ENCODE measurements at regions not wholly inside any gene's neighbourhood (a gene's known extent, or its start where the extent isn't known, plus 50 kb on each side); places are given as distances from the start of the nearest gene placed in this dataset.

DNA sequence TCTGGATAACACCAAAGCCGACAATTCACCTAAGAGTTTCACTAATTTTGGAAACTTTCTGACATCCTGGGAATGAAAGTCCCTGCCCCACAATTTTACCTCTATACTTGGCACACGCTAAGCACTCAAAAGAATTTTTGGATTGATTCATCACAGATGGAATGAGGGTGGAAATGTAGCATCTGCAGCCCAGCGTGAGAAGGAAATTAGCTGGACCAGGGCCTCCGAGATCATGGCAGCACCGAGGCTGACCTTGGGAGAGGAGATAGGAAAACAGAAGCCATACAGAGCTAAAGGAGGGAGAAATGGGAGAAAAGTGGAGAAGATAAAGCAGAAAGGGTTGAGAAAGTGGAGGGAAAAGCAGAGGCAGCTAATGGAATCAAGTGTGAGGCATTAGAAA lies 606.6 kb upstream of the DPP6 start:
- no peak for TF ChIP-seq ZNF274 (IDR thresholded peaks at IDR 0.05; ENCODE audit: low read depth, low read length)
- TF ChIP-seq YY1 (IDR thresholded peaks at IDR 0.05; ENCODE audit: insufficient read depth, insufficient read length): no peak
- no peak for TF ChIP-seq SUZ12 (IDR thresholded peaks at IDR 0.05; ENCODE audit: extremely low read depth, insufficient read depth, insufficient read length)
- Histone ChIP-seq H3K9ac (ENCODE audit: insufficient read length, low read depth) (no peak overlapping the region), H3K4me1 (ENCODE audit: insufficient read depth, insufficient read length) (no peaks in the 10 kb centered on the region), H3K9me3 (ENCODE audit: insufficient read depth, low read length) (no peaks in the 10 kb centered on the region), H3K36me3 (ENCODE audit: insufficient read depth, insufficient read length, low read length) (no peaks in the 10 kb centered on the region), H3K4me3 (ENCODE audit: insufficient read length, low read depth) (no peak overlapping the region), H3K27me3 (ENCODE audit: insufficient read depth, insufficient read length) (no peaks in the 10 kb centered on the region)
- DNase-seq (ENCODE audit: low read depth, low spot score): no peak

GRCh38 chr7:153446490-153446889 lies 605.7 kb upstream of the DPP6 start:
- no peaks in the 10 kb centered on the region for H3K36me3 ChIP-seq (ENCODE audit: insufficient read depth, insufficient read length, low read length)
- DNase-seq (ENCODE audit: low read depth, low spot score): no peak
- TF ChIP-seq YY1 (IDR thresholded peaks at IDR 0.05; ENCODE audit: insufficient read depth, insufficient read length) (no peak), ZNF274 (IDR thresholded peaks at IDR 0.05; ENCODE audit: low read depth, low read length) (no peak), SUZ12 (IDR thresholded peaks at IDR 0.05; ENCODE audit: extremely low read depth, insufficient read depth, insufficient read length) (no peak)

GRCh38 chr7:153447011-153447410 lies 605.2 kb upstream of the DPP6 start:
- H3K4me1 ChIP-seq (ENCODE audit: insufficient read depth, insufficient read length): no peaks in the 10 kb centered on the region

More at GRCh38 chr7:153446490-153446889, 605.7 kb upstream of the DPP6 start:
- Histone ChIP-seq H3K4me1 (ENCODE audit: insufficient read depth, insufficient read length) (no peaks in the 10 kb centered on the region), H3K9ac (ENCODE audit: insufficient read length, low read depth) (no peak overlapping the region), H3K27me3 (ENCODE audit: insufficient read depth, insufficient read length) (no peaks in the 10 kb centered on the region), H3K9me3 (ENCODE audit: insufficient read depth, low read length) (no peaks in the 10 kb centered on the region), H3K4me3 (ENCODE audit: insufficient read length, low read depth) (no peak overlapping the region)

DNA sequence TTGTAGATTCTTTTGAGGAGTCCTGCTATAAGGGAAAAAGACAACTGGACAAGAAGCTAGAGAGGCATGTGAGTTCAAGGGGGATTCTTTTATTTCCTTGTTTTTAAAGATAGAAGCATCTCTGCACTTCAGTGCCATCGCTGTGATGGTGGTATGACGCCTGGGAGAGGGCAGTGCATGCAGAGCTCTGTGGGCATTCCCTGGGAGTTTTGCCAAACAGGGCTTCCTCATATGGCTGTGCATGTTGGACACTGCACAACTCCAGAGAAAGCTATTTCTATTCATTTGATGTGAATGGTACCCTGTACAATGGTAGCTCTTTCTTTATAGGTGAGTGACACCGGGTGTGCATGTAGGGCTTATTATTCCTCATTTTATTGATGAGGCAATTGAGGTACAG lies 599.5 kb upstream of the DPP6 start:
- no peaks in the 10 kb centered on the region for H3K27me3 ChIP-seq (ENCODE audit: insufficient read depth, insufficient read length)
- TF ChIP-seq YY1 (IDR thresholded peaks at IDR 0.05; ENCODE audit: insufficient read depth, insufficient read length) (no peak), ZNF274 (IDR thresholded peaks at IDR 0.05; ENCODE audit: low read depth, low read length) (no peak)
- no peak for DNase-seq (ENCODE audit: low read depth, low spot score)
- H3K4me1 ChIP-seq (ENCODE audit: insufficient read depth, insufficient read length): no peaks in the 10 kb centered on the region
- H3K4me3 ChIP-seq (ENCODE audit: insufficient read length, low read depth): no peak overlapping the region
- H3K36me3 ChIP-seq (ENCODE audit: insufficient read depth, insufficient read length, low read length): no peaks in the 10 kb centered on the region
- no peak overlapping the region for H3K9ac ChIP-seq (ENCODE audit: insufficient read length, low read depth)
- no peaks in the 10 kb centered on the region for H3K9me3 ChIP-seq (ENCODE audit: insufficient read depth, low read length)

More at GRCh38 chr7:153447011-153447410, 605.2 kb upstream of the DPP6 start:
- TF ChIP-seq YY1 (IDR thresholded peaks at IDR 0.05; ENCODE audit: insufficient read depth, insufficient read length) (no peak), SUZ12 (IDR thresholded peaks at IDR 0.05; ENCODE audit: extremely low read depth, insufficient read depth, insufficient read length) (no peak), ZNF274 (IDR thresholded peaks at IDR 0.05; ENCODE audit: low read depth, low read length) (no peak)
- H3K9me3 ChIP-seq (ENCODE audit: insufficient read depth, low read length): no peaks in the 10 kb centered on the region
- H3K4me3 ChIP-seq (ENCODE audit: insufficient read length, low read depth): no peak overlapping the region
- H3K9ac ChIP-seq (ENCODE audit: insufficient read length, low read depth): no peak overlapping the region
- no peaks in the 10 kb centered on the region for H3K27me3 ChIP-seq (ENCODE audit: insufficient read depth, insufficient read length)
- no peak for DNase-seq (ENCODE audit: low read depth, low spot score)
- no peaks in the 10 kb centered on the region for H3K36me3 ChIP-seq (ENCODE audit: insufficient read depth, insufficient read length, low read length)

DNA sequence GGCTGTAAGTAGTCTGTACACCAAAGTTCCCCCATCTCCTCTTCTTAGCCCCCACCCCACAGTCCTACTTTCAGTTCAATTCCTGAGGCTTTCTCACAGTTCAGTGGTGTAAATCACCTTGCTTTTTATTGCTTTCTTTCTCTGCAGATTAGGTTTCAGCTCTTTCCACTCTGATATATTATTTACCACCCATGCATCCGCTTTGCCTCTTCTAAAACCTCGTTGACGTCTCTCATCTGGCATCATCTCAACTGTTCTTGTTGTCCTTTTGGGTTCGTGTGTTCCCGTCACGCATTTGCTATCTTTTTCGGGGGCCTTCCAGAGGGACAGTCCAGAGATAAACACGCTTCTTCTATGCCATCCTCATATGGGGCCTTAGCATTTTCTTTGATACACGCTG lies 597.9 kb upstream of the DPP6 start:
- Histone ChIP-seq H3K4me3 (ENCODE audit: insufficient read length, low read depth) (no peak overlapping the region), H3K9me3 (ENCODE audit: insufficient read depth, low read length) (no peaks in the 10 kb centered on the region), H3K36me3 (ENCODE audit: insufficient read depth, insufficient read length, low read length) (no peaks in the 10 kb centered on the region), H3K27me3 (ENCODE audit: insufficient read depth, insufficient read length) (no peaks in the 10 kb centered on the region), H3K4me1 (ENCODE audit: insufficient read depth, insufficient read length) (no peaks in the 10 kb centered on the region), H3K9ac (ENCODE audit: insufficient read length, low read depth) (no peak overlapping the region)
- no peak for DNase-seq (ENCODE audit: low read depth, low spot score)
- TF ChIP-seq SUZ12 (IDR thresholded peaks at IDR 0.05; ENCODE audit: extremely low read depth, insufficient read depth, insufficient read length) (no peak), YY1 (IDR thresholded peaks at IDR 0.05; ENCODE audit: insufficient read depth, insufficient read length) (no peak), ZNF274 (IDR thresholded peaks at IDR 0.05; ENCODE audit: low read depth, low read length) (no peak)

GRCh38 chr7:153457746-153458145 lies 594.5 kb upstream of the DPP6 start:
- TF ChIP-seq YY1 (IDR thresholded peaks at IDR 0.05; ENCODE audit: insufficient read depth, insufficient read length): no peak
- no peak for TF ChIP-seq SUZ12 (IDR thresholded peaks at IDR 0.05; ENCODE audit: extremely low read depth, insufficient read depth, insufficient read length)
- TF ChIP-seq ZNF274 (IDR thresholded peaks at IDR 0.05; ENCODE audit: low read depth, low read length): no peak
- H3K4me1 ChIP-seq (ENCODE audit: insufficient read depth, insufficient read length): no peaks in the 10 kb centered on the region
- H3K9ac ChIP-seq (ENCODE audit: insufficient read length, low read depth): no peak overlapping the region
- peaks cover 8% of the 10 kb centered on the region; the same call in 1 of the 2 replicates for H3K9me3 ChIP-seq (ENCODE audit: insufficient read depth, low read length)
- no peaks in the 10 kb centered on the region for H3K27me3 ChIP-seq (ENCODE audit: insufficient read depth, insufficient read length)
- no peak overlapping the region for H3K4me3 ChIP-seq (ENCODE audit: insufficient read length, low read depth)
- DNase-seq (ENCODE audit: low read depth, low spot score): no peak
- H3K36me3 ChIP-seq (ENCODE audit: insufficient read depth, insufficient read length, low read length): no peaks in the 10 kb centered on the region

GRCh38 chr7:153470004-153470671 lies 582.1 kb upstream of the DPP6 start:
- Histone ChIP-seq H3K4me1 (ENCODE audit: insufficient read depth, insufficient read length) (no peaks in the 10 kb centered on the region), H3K9ac (ENCODE audit: insufficient read length, low read depth) (no peak overlapping the region), H3K4me3 (ENCODE audit: insufficient read length, low read depth) (no peak overlapping the region), H3K9me3 (ENCODE audit: insufficient read depth, low read length) (no peaks in the 10 kb centered on the region), H3K36me3 (ENCODE audit: insufficient read depth, insufficient read length, low read length) (no peaks in the 10 kb centered on the region), H3K27me3 (ENCODE audit: insufficient read depth, insufficient read length) (no peaks in the 10 kb centered on the region)
- TF ChIP-seq YY1 (IDR thresholded peaks at IDR 0.05; ENCODE audit: insufficient read depth, insufficient read length) (no peak), SUZ12 (IDR thresholded peaks at IDR 0.05; ENCODE audit: extremely low read depth, insufficient read depth, insufficient read length) (no peak), ZNF274 (IDR thresholded peaks at IDR 0.05; ENCODE audit: low read depth, low read length) (no peak)
- no peak for DNase-seq (ENCODE audit: low read depth, low spot score)

All from NT2/D1 (cell line).